Activated T-helper 2 cell treated with anti-CD3 and anti-CD28 coated beads, Interferon-gamma antibody, Interleukin-2, Interleukin-4, amounts not matched to agents 10 μg/mL and 5 μg/mL and 100 μg/mL, durations not matched to agents 14 hours and 24 hours and 36 hours (primary cell): ENCODE measurements at regions not wholly inside any gene's neighbourhood (a gene's known extent, or its start where the extent isn't known, plus 50 kb on each side); places are given as distances from the start of the nearest gene placed in this dataset.

Experiments used
- DNase-seq: peaks from one replicate; pipeline ENCODE4 v3.0.0; 2021; ENCODE audit warnings: low spot score
- H3K27ac Mint-ChIP-seq: one replicate; pipeline ENCODE4 v1.8.0; 2021; ENCODE audit warnings: mixed read lengths
- H3K27me3 Mint-ChIP-seq: one replicate; pipeline ENCODE4 v1.8.0; 2021; ENCODE audit warnings: low read depth, mixed read lengths
- H3K36me3 Mint-ChIP-seq: one replicate; pipeline ENCODE4 v1.8.0; 2021; ENCODE audit warnings: low read depth, mixed read lengths
- H3K4me1 Mint-ChIP-seq: one replicate; pipeline ENCODE4 v1.8.0; 2021; ENCODE audit warnings: low read depth, mixed read lengths
- H3K4me3 Mint-ChIP-seq: one replicate; pipeline ENCODE4 v1.8.0; 2021; ENCODE audit warnings: low read depth, mild to moderate bottlenecking, moderate library complexity, mixed read lengths
- H3K9me3 Mint-ChIP-seq: one replicate; pipeline ENCODE4 v1.8.0; 2021; ENCODE audit warnings: mixed read lengths
- intact Hi-C: fragments of 100-400 bp; cut with micrococcal nuclease; formaldehyde crosslinking; loops from one replicate; pipeline ENCODE4 v1.15.1; 2023

GRCh38 chr2:51220080-51220479 is 188.1 kb upstream of the NRXN1 start:
- no peaks in the 10 kb centered on the region for H3K27me3 Mint-ChIP-seq
- intact Hi-C loops, result no loop called here

GRCh38 chr2:51219468-51219867 is 187.5 kb upstream of the NRXN1 start:
- DNase-seq, result no peak
- H3K9me3 Mint-ChIP-seq, result peaks cover 21% of the 10 kb centered on the region
- no peak overlapping the region for H3K27ac Mint-ChIP-seq
- intact Hi-C loops, result no loop called here
- H3K4me3 Mint-ChIP-seq, result no peak overlapping the region
- no peaks in the 10 kb centered on the region for H3K4me1 Mint-ChIP-seq
- H3K27me3 Mint-ChIP-seq, result no peaks in the 10 kb centered on the region
- H3K36me3 Mint-ChIP-seq, result no peaks in the 10 kb centered on the region

More at GRCh38 chr2:51220080-51220479, 188.1 kb upstream of the NRXN1 start:
- no peak overlapping the region for H3K4me3 Mint-ChIP-seq
- H3K4me1 Mint-ChIP-seq, result no peaks in the 10 kb centered on the region
- DNase-seq, result no peak
- no peaks in the 10 kb centered on the region for H3K36me3 Mint-ChIP-seq
- peaks cover 21% of the 10 kb centered on the region for H3K9me3 Mint-ChIP-seq
- H3K27ac Mint-ChIP-seq, result no peak overlapping the region

GRCh38 chr2:51218047-51218446 is 186.1 kb upstream of the NRXN1 start:
- intact Hi-C loops, result no loop called here
- no peaks in the 10 kb centered on the region for H3K4me1 Mint-ChIP-seq

GRCh38 chr2:51213826-51214225 is 181.9 kb upstream of the NRXN1 start:
- H3K4me1 Mint-ChIP-seq, result no peaks in the 10 kb centered on the region
- no peak overlapping the region for H3K27ac Mint-ChIP-seq
- H3K27me3 Mint-ChIP-seq, result no peaks in the 10 kb centered on the region
- H3K9me3 Mint-ChIP-seq, result peaks cover 14% of the 10 kb centered on the region
- no peaks in the 10 kb centered on the region for H3K36me3 Mint-ChIP-seq
- H3K4me3 Mint-ChIP-seq, result no peak overlapping the region
- no peak for DNase-seq
- intact Hi-C loops, result no loop called here

More at GRCh38 chr2:51218047-51218446, 186.1 kb upstream of the NRXN1 start:
- DNase-seq, result no peak
- no peaks in the 10 kb centered on the region for H3K36me3 Mint-ChIP-seq
- H3K9me3 Mint-ChIP-seq, result peaks cover 15% of the 10 kb centered on the region
- no peak overlapping the region for H3K27ac Mint-ChIP-seq
- no peaks in the 10 kb centered on the region for H3K27me3 Mint-ChIP-seq
- H3K4me3 Mint-ChIP-seq, result no peak overlapping the region

- no peak overlapping the region for H3K27ac Mint-ChIP-seq
- no peaks in the 10 kb centered on the region for H3K4me1 Mint-ChIP-seq
- H3K4me3 Mint-ChIP-seq, result no peak overlapping the region
- H3K36me3 Mint-ChIP-seq, result no peaks in the 10 kb centered on the region
- H3K27me3 Mint-ChIP-seq, result no peaks in the 10 kb centered on the region
- no peak for DNase-seq
- H3K9me3 Mint-ChIP-seq, result peaks cover 10% of the 10 kb centered on the region
- intact Hi-C loops, result no loop called here
Observed at GRCh38 chr2:51212374-51212773, 180.4 kb upstream of the NRXN1 start.

- DNase-seq, result no peak
- intact Hi-C loops, result no loop called here
- H3K27ac Mint-ChIP-seq, result no peak overlapping the region
- H3K4me3 Mint-ChIP-seq, result no peak overlapping the region
- H3K4me1 Mint-ChIP-seq, result no peaks in the 10 kb centered on the region
- peaks cover 17% of the 10 kb centered on the region for H3K9me3 Mint-ChIP-seq
- H3K27me3 Mint-ChIP-seq, result no peaks in the 10 kb centered on the region
- no peaks in the 10 kb centered on the region for H3K36me3 Mint-ChIP-seq
Observed at GRCh38 chr2:51208521-51208920, 176.6 kb upstream of the NRXN1 start.

GRCh38 chr2:51201295-51201694 is 169.4 kb upstream of the NRXN1 start:
- intact Hi-C loops, result no loop called here
- H3K27me3 Mint-ChIP-seq, result no peaks in the 10 kb centered on the region
- H3K27ac Mint-ChIP-seq, result no peak overlapping the region
- no peak for DNase-seq
- H3K9me3 Mint-ChIP-seq, result peaks cover 26% of the 10 kb centered on the region
- H3K4me3 Mint-ChIP-seq, result no peak overlapping the region
- no peaks in the 10 kb centered on the region for H3K4me1 Mint-ChIP-seq
- H3K36me3 Mint-ChIP-seq, result no peaks in the 10 kb centered on the region

GRCh38 chr2:51194656-51195055 is 162.7 kb upstream of the NRXN1 start:
- no peak for DNase-seq
- no peaks in the 10 kb centered on the region for H3K36me3 Mint-ChIP-seq
- H3K4me3 Mint-ChIP-seq, result no peak overlapping the region
- no peaks in the 10 kb centered on the region for H3K27me3 Mint-ChIP-seq
- H3K27ac Mint-ChIP-seq, result no peak overlapping the region
- H3K4me1 Mint-ChIP-seq, result no peaks in the 10 kb centered on the region
- peaks cover 55% of the 10 kb centered on the region for H3K9me3 Mint-ChIP-seq
- intact Hi-C loops, result no loop called here

GRCh38 chr2:51170273-51170672 is 138.3 kb upstream of the NRXN1 start:
- no peaks in the 10 kb centered on the region for H3K27me3 Mint-ChIP-seq
- no peaks in the 10 kb centered on the region for H3K4me1 Mint-ChIP-seq
- no peaks in the 10 kb centered on the region for H3K36me3 Mint-ChIP-seq
- H3K4me3 Mint-ChIP-seq, result no peak overlapping the region
- no peak for DNase-seq
- no peak overlapping the region for H3K27ac Mint-ChIP-seq
- intact Hi-C loops, result no loop called here
- H3K9me3 Mint-ChIP-seq, result no peaks in the 10 kb centered on the region

- intact Hi-C loops, result no loop called here
- no peak for DNase-seq
- no peaks in the 10 kb centered on the region for H3K9me3 Mint-ChIP-seq
- H3K4me3 Mint-ChIP-seq, result no peak overlapping the region
- H3K36me3 Mint-ChIP-seq, result no peaks in the 10 kb centered on the region
- no peaks in the 10 kb centered on the region for H3K27me3 Mint-ChIP-seq
- H3K4me1 Mint-ChIP-seq, result no peaks in the 10 kb centered on the region
- no peak overlapping the region for H3K27ac Mint-ChIP-seq
Observed at GRCh38 chr2:51165534-51166260, 133.8 kb upstream of the NRXN1 start.

- no peak overlapping the region for H3K27ac Mint-ChIP-seq
- peaks cover 12% of the 10 kb centered on the region for H3K9me3 Mint-ChIP-seq
- intact Hi-C loops, result no loop called here
- no peaks in the 10 kb centered on the region for H3K27me3 Mint-ChIP-seq
- H3K36me3 Mint-ChIP-seq, result no peaks in the 10 kb centered on the region
- DNase-seq, result no peak
- H3K4me1 Mint-ChIP-seq, result no peaks in the 10 kb centered on the region
- H3K4me3 Mint-ChIP-seq, result no peak overlapping the region
Observed at GRCh38 chr2:51158251-51158650, 126.3 kb upstream of the NRXN1 start.

GRCh38 chr2:51153236-51153635 is 121.3 kb upstream of the NRXN1 start:
- Mint-ChIP-seq H3K4me3 (no peak overlapping the region), H3K9me3 (peaks cover 14% of the 10 kb centered on the region)
- DNase-seq, result no peak

GRCh38 chr2:51151490-51152140 is 119.7 kb upstream of the NRXN1 start:
- Mint-ChIP-seq H3K27ac (no peak overlapping the region), H3K27me3 (no peaks in the 10 kb centered on the region), H3K4me1 (no peaks in the 10 kb centered on the region), H3K4me3 (no peak overlapping the region), H3K36me3 (no peaks in the 10 kb centered on the region), H3K9me3 (peaks cover 14% of the 10 kb centered on the region)
- intact Hi-C loops, result no loop called here
- DNase-seq, result no peak

More at GRCh38 chr2:51153236-51153635, 121.3 kb upstream of the NRXN1 start:
- no peaks in the 10 kb centered on the region for H3K4me1 Mint-ChIP-seq
- H3K36me3 Mint-ChIP-seq, result no peaks in the 10 kb centered on the region
- H3K27ac Mint-ChIP-seq, result no peak overlapping the region
- intact Hi-C loops, result no loop called here
- no peaks in the 10 kb centered on the region for H3K27me3 Mint-ChIP-seq
